Activated CD4-positive, alpha-beta T cell treated with anti-CD3 and anti-CD28 coated beads, Interleukin-2, amount 50 U/mL, for 24 hours (primary cell): ENCODE measurements at regions not wholly inside any gene's neighbourhood (a gene's known extent, or its start where the extent isn't known, plus 50 kb on each side); places are given as distances from the start of the nearest gene placed in this dataset.
"Not testable (repeated sequence)": the region's sequence is repeated elsewhere in the genome, so short reads cannot be mapped to it uniquely, and the experiment has no call there.

Experiments
- DNase-seq, 2 donors: peaks; one replicate each; pipeline ENCODE4 v3.0.0-alpha.2; 2020; ENCODE audit warnings: low read depth in 1 of 2, low spot score in 1 of 2

- DNase-seq = no peak
Observed at GRCh38 chr3:159346271-159346903, 544.5 kb downstream of the MFSD1 start.

DNA sequence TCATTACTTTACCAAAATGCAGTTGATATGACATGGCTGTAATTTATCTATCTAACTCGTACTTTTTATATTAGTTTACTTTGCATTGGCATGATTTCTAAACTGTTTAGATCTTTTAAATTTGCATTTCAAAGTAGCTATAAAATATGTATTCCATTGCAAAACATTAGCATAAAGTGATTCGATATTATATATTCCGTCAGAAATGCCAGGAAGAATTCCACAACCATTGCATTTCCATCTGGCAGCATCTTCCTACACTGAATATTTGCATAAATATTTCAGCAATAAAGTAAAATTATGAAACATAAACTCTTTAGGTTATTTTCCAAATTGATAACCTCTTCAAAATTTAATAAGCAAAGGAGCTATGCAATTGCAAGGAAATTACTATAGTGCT, 546.6 kb downstream of the MFSD1 start:
- no peak for DNase-seq

- DNase-seq = no peak
Observed at GRCh38 chr3:159356606-159357005, 554.8 kb downstream of the MFSD1 start.

DNA sequence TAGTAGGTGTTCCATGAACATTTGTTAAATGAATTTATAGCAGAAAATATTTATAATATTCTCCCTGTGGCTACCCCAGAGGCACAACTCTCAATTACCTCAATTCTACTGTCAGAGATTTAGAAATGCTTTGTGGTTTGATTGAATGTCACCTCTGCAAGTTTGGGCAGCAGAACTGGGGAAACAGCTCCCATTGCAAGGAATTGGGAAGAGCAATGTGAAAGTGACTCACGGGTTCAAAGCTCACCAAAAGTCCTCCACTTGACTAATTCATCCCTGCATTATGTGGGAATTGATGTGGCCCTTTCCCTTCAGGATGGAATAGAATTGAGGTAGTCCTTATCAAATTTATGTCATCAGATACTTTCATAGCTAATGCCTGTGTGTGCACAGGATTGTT, 562.7 kb downstream of the MFSD1 start:
- DNase-seq = no peak

DNA sequence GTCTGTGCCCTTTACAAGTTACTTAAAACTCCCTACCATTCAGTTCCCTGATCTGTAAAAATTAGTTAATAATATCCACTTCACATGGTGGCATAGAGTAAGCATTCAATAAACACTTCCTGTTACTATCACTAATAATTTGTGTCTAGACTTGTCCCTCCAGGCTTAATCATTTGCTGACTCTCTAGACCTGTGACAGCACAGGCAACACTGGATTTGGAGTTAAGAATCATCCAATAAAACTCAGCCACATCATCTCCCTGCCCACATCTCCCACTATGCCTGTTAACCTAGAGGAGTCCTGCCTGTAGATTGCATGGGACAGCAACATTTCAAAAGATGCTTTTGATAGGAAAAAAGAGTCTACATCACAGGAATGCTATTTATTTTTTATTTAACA, 564.6 kb downstream of the MFSD1 start:
- DNase-seq = no peak

- no peak for DNase-seq
Observed at GRCh38 chr3:159371961-159372360, 570.1 kb downstream of the MFSD1 start.

DNA sequence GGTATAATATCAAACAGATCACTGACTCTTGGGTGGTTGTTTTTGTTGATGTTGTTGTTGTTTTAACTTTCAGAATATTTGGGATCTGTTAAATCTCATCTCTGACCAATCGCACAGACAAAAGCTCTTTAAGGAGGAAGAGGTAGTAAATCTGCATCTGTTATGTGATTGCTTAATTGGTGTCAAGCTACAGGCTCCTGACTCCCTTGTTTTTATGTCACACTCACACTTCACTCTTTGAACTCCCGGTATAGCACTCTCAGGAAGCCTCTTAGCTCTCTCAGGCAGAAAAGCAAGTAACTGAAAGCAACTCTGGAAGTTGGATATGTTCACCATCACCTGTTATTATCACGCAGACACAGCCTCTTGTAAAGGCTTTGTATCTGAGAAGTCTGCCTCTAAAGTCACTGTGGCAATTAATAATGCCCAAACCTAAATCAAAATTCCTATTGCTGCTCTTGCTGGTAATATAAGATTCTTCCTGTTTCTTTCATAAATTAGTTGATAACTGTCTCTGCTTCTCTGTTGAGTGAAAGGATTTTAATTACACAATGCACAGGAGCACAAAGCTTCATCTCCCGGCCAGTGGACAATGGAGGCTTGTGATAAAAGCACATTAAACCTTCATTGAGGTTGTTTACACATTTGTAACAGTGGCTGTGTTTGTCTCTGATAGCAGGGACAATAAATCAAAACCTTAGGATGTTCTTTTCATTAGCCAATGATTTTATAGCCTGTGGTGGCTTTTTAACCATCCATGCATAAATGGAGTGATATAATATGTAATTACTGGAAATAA, 576.7 kb downstream of the MFSD1 start:
- DNase-seq = no peak

DNA sequence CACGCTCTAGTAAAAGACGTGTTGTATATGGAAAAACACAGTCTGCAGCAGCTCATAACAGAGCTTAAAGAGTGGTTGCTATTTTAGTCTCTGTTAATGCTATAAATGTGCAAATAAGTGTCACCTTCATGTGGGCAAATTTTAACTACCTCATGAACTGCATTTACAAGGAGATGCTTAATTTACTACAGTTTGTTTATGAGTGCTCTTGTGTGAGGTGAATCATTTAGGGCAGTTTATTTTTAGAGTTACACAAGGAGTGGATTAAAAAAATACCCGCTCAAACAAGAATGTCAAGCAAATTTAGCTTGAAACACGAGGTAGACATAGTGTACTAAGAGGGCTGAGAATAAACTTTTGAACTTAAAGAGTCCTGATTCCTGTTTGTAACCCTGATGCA, 579.0 kb downstream of the MFSD1 start:
- no peak for DNase-seq

- no peak for DNase-seq
Observed at GRCh38 chr3:159390656-159391212, 588.9 kb downstream of the MFSD1 start.

- DNase-seq = not testable (repeated sequence)
Observed at GRCh38 chr3:159397683-159398082, 591.0 kb upstream of the IL12A start.

DNA sequence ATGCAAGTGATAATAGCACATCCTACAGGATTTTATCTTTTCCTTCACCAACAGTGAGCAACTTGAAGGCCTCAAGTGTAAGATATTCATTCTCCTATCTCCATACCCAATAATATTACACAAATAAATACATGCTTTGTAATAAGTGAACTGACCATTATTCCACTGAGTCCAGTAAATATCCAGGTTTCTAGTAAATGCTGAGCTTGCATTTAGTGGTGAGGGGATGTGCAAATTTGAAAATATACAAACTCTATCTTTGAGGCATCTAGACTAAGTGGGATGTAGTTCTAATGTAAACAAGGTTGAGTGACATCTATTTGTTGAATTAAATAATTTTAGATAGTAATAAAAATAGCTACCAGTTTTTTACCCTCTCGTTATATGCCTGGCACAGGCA, 587.6 kb upstream of the IL12A start:
- no peak for DNase-seq

DNA sequence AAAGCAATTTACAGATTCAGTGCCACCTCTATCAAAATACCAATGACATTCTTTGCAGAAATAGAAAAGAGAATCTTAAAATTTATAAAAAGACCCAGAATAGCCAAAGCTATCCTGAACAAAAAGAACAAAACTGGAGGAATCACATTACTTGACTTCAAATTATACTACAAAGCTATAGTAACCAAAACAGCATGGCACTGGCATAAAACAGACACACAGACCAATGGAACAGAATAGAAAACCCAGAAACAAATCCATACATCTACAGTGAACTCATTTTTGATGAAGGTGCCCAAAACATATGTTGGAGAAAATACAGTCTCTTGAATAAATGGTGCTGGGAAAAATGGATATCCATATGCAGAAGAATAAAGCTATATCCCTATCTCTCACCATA, 578.9 kb upstream of the IL12A start:
- DNase-seq = not testable (repeated sequence)

GRCh38 chr3:159413319-159413718, 575.3 kb upstream of the IL12A start:
- no peak for DNase-seq

GRCh38 chr3:159416856-159417255, 571.8 kb upstream of the IL12A start:
- no peak for DNase-seq

- DNase-seq = no peak
Observed at GRCh38 chr3:159417761-159418160, 570.9 kb upstream of the IL12A start.

DNA sequence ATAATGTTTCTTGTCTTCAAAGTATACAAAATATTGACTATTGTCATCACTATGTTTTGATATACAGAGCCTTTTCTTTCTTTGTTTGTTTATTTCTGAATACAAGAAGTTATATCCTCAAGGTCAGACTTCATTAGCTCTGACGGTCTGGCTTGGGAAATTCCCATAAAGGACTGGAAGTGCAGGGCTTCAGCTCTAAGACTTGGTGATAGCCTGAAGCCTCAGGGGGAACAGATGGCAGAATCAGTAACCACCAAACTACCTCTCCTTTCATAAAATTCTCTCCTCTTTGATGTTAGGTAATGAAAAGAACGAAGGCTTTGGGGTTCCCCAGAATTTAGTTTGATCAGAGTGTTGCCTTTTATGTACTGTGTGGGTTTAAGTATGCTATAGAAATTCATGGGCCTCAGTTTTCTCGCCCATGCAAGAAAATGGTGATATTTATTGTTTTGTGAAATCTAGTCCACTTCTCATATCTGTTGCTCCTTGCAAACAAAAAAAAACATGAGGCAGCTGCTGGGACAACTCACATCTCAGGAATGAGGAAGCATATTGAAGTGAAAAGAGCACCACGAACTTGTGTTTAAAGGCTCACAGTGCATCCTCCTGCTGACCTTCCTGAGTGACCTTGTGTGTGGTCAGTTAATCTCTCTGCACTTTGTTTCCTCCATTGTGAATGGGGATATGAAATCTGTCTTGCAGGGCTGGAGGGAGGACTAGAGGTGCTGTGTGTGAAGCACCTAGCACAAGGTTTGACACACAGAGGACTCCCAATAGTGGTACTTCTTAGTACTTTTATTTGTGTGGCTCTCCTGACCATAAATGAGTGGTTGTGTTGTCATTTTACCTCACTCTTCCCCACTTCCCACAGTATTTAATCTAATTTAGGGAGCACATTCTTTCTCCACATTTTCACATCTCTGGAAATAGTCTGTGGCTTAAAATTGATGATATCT, 569.8 kb upstream of the IL12A start:
- no peak for DNase-seq

DNA sequence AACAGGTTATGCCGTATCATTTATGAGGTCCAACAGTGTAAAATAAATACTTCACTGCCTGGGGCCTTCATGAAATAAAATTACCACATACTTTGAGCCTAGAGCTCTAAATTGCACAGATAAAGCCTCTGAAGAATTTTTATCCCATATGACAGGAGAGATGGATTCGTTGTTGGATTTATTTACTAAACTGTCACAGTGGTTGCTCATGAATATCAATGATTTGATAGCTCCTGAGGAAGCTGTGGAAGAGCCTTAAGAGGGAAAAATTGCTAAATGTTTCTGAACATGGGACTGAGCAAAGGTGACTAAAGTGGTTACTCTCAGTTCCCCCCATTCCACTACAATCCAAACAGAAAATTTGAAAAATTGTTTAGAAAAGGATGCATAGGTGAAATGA, 558.9 kb upstream of the IL12A start:
- DNase-seq = no peak

DNA sequence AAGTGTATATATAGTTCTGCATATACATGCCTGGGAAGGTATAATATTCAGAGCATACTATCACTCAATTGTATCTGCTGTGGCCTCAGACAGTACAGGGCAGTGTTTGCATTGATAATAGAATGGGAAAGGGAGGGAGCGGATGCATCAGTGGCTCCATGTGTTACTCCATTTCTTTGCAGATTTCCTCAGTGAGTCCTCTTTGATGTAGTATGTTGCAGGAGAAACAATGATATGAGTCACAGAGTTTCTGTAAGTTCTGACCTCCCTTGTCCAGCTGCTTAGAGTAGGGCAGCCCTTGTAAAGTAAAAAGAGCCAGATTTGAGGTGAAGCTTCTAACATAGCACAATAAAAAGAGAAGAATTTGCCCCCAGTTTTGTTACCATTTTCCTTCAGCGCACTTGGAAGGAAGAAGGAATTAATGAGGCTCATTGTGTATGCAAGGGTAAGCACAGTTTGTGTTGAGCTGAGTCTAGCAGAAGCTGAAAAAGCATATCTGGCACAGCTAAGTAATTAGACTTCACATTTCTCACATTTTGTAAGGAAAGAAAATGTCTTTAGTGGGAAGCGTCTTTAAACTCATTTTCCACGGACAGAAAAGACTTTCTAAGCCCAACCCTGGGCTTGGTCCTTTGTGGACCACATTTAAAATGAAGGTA, 555.8 kb upstream of the IL12A start:
- no peak for DNase-seq

- DNase-seq = no peak
Observed at GRCh38 chr3:159439346-159439745, 549.3 kb upstream of the IL12A start.

- no peak for DNase-seq
Observed at GRCh38 chr3:159441279-159441678, 547.4 kb upstream of the IL12A start.

GRCh38 chr3:159443266-159443665, 545.4 kb upstream of the IL12A start:
- no peak for DNase-seq
